GDM1 (cell line): ENCODE measurements at regions not wholly inside any gene's neighbourhood (a gene's known extent, or its start where the extent isn't known, plus 50 kb on each side); places are given as distances from the start of the nearest gene placed in this dataset.
A peak's percentile ranks its signal among the peaks of the same experiment; 100 is the strongest.
"Not testable (repeated sequence)": the region's sequence is repeated elsewhere in the genome, so short reads cannot be mapped to it uniquely, and the experiment has no call there.

ENCODE experiments used
- DNase-seq: peaks from one replicate; lab custom pipeline; 2025; lab: John Stamatoyannopoulos, UW

GRCh38 chr3:71994906-71995305 is 210.0 kb upstream of the PROK2 start:
- no peak for DNase-seq

GRCh38 chr3:71994203-71994602 is 209.3 kb upstream of the PROK2 start:
- no peak for DNase-seq

GRCh38 chr3:71991681-71992080 is 206.7 kb upstream of the PROK2 start:
- DNase-seq: no peak

GRCh38 chr3:71991046-71991445 is 206.1 kb upstream of the PROK2 start:
- no peak for DNase-seq

- no peak for DNase-seq
These were observed 205.6 kb upstream of the PROK2 start for GRCh38 chr3:71990545-71990944.

- DNase-seq: no peak
These were observed 204.2 kb upstream of the PROK2 start for GRCh38 chr3:71989165-71989564.

GRCh38 chr3:71987828-71988227 is 202.9 kb upstream of the PROK2 start:
- DNase-seq: peak; percentile 81

GRCh38 chr3:71987089-71987735 is 202.3 kb upstream of the PROK2 start:
- no peak for DNase-seq

- DNase-seq: no peak
These were observed 201.7 kb upstream of the PROK2 start for GRCh38 chr3:71986606-71987005.

- peak; percentile 3 for DNase-seq
These were observed 200.1 kb upstream of the PROK2 start for GRCh38 chr3:71984843-71985613.

GRCh38 chr3:71983694-71984093 is 198.7 kb upstream of the PROK2 start:
- no peak for DNase-seq

- DNase-seq: not testable (repeated sequence)
These were observed 197.7 kb upstream of the PROK2 start for GRCh38 chr3:71982506-71983258.

- no peak for DNase-seq
These were observed 194.2 kb upstream of the PROK2 start for GRCh38 chr3:71979175-71979574.

- DNase-seq: no peak
These were observed 193.3 kb upstream of the PROK2 start for GRCh38 chr3:71978150-71978721.

GRCh38 chr3:71977525-71977924 is 192.6 kb upstream of the PROK2 start:
- no peak for DNase-seq

GRCh38 chr3:71975573-71975972 is 190.6 kb upstream of the PROK2 start:
- no peak for DNase-seq

GRCh38 chr3:71974786-71975185 is 189.8 kb upstream of the PROK2 start:
- no peak for DNase-seq

GRCh38 chr3:71973274-71974030 is 188.5 kb upstream of the PROK2 start:
- no peak for DNase-seq

- DNase-seq: no peak
These were observed 187.1 kb upstream of the PROK2 start for GRCh38 chr3:71972031-71972430.

- DNase-seq: no peak
These were observed 183.6 kb upstream of the PROK2 start for GRCh38 chr3:71968544-71968943.

- DNase-seq: no peak
These were observed 181.2 kb upstream of the PROK2 start for GRCh38 chr3:71966185-71966584.

GRCh38 chr3:71964170-71964569 is 179.2 kb upstream of the PROK2 start:
- DNase-seq: no peak
